ENCODE measurements at regions not wholly inside any gene's neighbourhood (a gene's known extent, or its start where the extent isn't known, plus 50 kb on each side); places are given as distances from the start of the nearest gene placed in this dataset.
"Not testable (repeated sequence)": the region's sequence is repeated elsewhere in the genome, so short reads cannot be mapped to it uniquely, and the experiment has no call there.

- DNase-seq, result no peak
Measured at GRCh38 chr7:112930787-112931186, 140.6 kb upstream of the TMEM168 start.

GRCh38 chr7:112929421-112929820, 139.2 kb upstream of the TMEM168 start:
- DNase-seq, result no peak

- DNase-seq, result no peak
Measured at GRCh38 chr7:112926018-112926417, 135.8 kb upstream of the TMEM168 start.

- not testable (repeated sequence) for DNase-seq
Measured at GRCh38 chr7:112922546-112922945, 132.4 kb upstream of the TMEM168 start.

- DNase-seq, result not testable (repeated sequence)
Measured at GRCh38 chr7:112916431-112916830, 126.2 kb upstream of the TMEM168 start.

- no peak for DNase-seq
Measured at GRCh38 chr7:112908086-112908485, 117.9 kb upstream of the TMEM168 start.

GRCh38 chr7:112907658-112908057, 117.5 kb upstream of the TMEM168 start:
- no peak for DNase-seq

- DNase-seq, result no peak
Measured at GRCh38 chr7:112905950-112906349, 115.8 kb upstream of the TMEM168 start.

- no peak for DNase-seq
Measured at GRCh38 chr7:112905413-112905812, 115.2 kb upstream of the TMEM168 start.

- DNase-seq, result peak; percentile 34
Measured at GRCh38 chr7:112898432-112899290, 108.5 kb upstream of the TMEM168 start.

GRCh38 chr7:112897839-112898431, 107.7 kb upstream of the TMEM168 start:
- DNase-seq, result no peak

GRCh38 chr7:112896026-112896601, 105.9 kb upstream of the TMEM168 start:
- no peak for DNase-seq

- no peak for DNase-seq
Measured at GRCh38 chr7:112892263-112892662, 102.1 kb upstream of the TMEM168 start.

GRCh38 chr7:112891698-112892097, 101.5 kb upstream of the TMEM168 start:
- DNase-seq, result no peak

- no peak for DNase-seq
Measured at GRCh38 chr7:112889834-112890438, 99.7 kb upstream of the TMEM168 start.

- DNase-seq, result no peak
Measured at GRCh38 chr7:112889268-112889667, 99.1 kb upstream of the TMEM168 start.

GRCh38 chr7:112888781-112889180, 98.6 kb upstream of the TMEM168 start:
- DNase-seq, result no peak

- no peak for DNase-seq
Measured at GRCh38 chr7:112887976-112888375, 97.8 kb upstream of the TMEM168 start.

- DNase-seq, result no peak
Measured at GRCh38 chr7:112887337-112887736, 97.1 kb upstream of the TMEM168 start.

GRCh38 chr7:112886208-112886607, 96.0 kb upstream of the TMEM168 start:
- no peak for DNase-seq

- DNase-seq, result no peak
Measured at GRCh38 chr7:112882991-112883390, 92.8 kb upstream of the TMEM168 start.

- DNase-seq, result no peak
Measured at GRCh38 chr7:112882511-112882910, 92.3 kb upstream of the TMEM168 start.

GRCh38 chr7:112882022-112882421, 91.8 kb upstream of the TMEM168 start:
- DNase-seq, result no peak
